BE2C (cell line): ENCODE measurements at regions not wholly inside any gene's neighbourhood (a gene's known extent, or its start where the extent isn't known, plus 50 kb on each side); places are given as distances from the start of the nearest gene placed in this dataset.

ENCODE experiments used
- DNase-seq: peaks from one replicate; pipeline ENCODE4 v3.0.0-alpha.2; 2020
- H3K27me3 ChIP-seq: fragments of 250-450 bp; sonication (Bioruptor Pico); 2 replicates; pipeline ENCODE4 v1.5.1; 2020; ENCODE audit warnings: mild to moderate bottlenecking
- H3K36me3 ChIP-seq: fragments of 250-450 bp; sonication (Bioruptor Pico); 2 replicates; pipeline ENCODE4 v1.5.1; 2020; ENCODE audit warnings: mild to moderate bottlenecking
- H3K4me1 ChIP-seq: fragments of 250-450 bp; sonication (Bioruptor Pico); 2 replicates; pipeline ENCODE4 v1.5.1; 2020
- H3K4me3 ChIP-seq: 2 replicates; pipeline ENCODE4 v1.5.1; 2011; ENCODE audit warnings: low read depth, low read length
- H3K9me3 ChIP-seq: fragments of 250-450 bp; sonication (Bioruptor Pico); 2 replicates; pipeline ENCODE4 v1.5.1; 2020
- TF ChIP-seq, protein P1 (sequence below): IDR thresholded peaks from 2 replicates; pipeline ENCODE4 v1.5.1; 2012; ENCODE audit warnings: mild to moderate bottlenecking, low read depth, low read length

DNA sequence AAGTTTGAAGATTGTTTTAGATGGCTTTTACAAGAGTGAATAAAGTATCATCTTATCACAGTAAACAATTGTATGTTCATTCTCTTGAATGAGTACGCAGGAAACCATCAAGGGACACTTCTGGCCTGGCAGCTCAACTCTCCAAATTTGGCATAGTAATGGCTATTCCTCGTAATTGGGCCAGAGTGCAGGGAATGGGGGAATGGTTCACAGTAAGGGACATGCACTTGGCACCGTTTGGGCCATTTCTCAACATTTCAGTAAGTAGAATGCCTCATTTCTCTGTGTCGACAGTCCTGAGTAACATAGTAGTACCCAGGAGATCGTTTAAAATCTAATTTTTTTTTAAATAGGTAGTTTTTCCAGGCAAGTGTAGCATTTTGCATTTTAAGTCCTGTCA is 309.6 kb downstream of the KCNJ2 start:
- H3K4me3 ChIP-seq, result no peak overlapping the region
- H3K9me3 ChIP-seq, result no peaks in the 10 kb centered on the region
- H3K27me3 ChIP-seq, result no peaks in the 10 kb centered on the region
- TF ChIP-seq, protein P1, sequence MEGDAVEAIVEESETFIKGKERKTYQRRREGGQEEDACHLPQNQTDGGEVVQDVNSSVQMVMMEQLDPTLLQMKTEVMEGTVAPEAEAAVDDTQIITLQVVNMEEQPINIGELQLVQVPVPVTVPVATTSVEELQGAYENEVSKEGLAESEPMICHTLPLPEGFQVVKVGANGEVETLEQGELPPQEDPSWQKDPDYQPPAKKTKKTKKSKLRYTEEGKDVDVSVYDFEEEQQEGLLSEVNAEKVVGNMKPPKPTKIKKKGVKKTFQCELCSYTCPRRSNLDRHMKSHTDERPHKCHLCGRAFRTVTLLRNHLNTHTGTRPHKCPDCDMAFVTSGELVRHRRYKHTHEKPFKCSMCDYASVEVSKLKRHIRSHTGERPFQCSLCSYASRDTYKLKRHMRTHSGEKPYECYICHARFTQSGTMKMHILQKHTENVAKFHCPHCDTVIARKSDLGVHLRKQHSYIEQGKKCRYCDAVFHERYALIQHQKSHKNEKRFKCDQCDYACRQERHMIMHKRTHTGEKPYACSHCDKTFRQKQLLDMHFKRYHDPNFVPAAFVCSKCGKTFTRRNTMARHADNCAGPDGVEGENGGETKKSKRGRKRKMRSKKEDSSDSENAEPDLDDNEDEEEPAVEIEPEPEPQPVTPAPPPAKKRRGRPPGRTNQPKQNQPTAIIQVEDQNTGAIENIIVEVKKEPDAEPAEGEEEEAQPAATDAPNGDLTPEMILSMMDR, result no peak
- no peak for DNase-seq
- H3K4me1 ChIP-seq, result no peaks in the 10 kb centered on the region
- no peaks in the 10 kb centered on the region for H3K36me3 ChIP-seq

DNA sequence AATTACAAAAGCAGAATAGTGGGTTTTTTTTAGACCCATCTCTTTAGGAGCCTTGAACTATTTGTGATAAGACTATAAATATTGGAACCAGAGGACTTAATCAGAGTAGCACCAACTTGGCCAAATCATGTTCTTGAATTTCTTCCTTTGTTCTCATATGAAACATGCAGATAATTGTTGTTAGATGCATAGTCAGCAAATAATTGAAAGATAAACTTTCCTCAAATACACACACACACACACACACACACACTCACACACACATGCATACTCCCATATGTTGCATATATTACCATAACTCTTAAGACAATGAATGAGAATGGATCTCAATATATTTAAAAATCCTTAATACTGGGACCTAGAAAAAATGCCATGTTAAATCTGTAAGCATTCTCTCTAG is 310.4 kb downstream of the KCNJ2 start:
- no peaks in the 10 kb centered on the region for H3K4me1 ChIP-seq
- TF ChIP-seq, protein P1, result no peak
- H3K27me3 ChIP-seq, result no peaks in the 10 kb centered on the region
- H3K4me3 ChIP-seq, result no peak overlapping the region
- H3K9me3 ChIP-seq, result no peaks in the 10 kb centered on the region
- no peak for DNase-seq
- H3K36me3 ChIP-seq, result no peaks in the 10 kb centered on the region

DNA sequence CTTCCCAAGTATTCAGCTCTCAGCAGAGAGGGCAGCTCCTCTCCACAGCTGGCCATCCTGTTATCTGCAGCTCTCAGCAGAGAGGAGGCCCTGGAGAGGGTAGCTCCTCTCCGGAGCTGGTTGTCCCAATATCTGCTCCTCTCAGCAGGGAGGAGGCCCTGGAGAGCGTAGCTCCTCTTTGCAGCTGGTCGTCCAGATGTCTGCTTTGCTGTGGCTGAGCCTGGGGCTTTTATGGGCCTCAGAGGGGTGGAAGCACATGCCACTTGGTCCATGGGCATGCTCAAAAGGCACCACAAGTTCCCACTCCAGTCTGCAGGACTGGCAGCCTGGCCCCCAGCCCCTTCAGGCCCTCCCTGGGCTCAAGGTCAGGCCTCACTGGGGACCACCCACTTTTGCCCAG is 314.3 kb downstream of the KCNJ2 start:
- DNase-seq, result no peak
- Histone ChIP-seq H3K27me3 (no peaks in the 10 kb centered on the region), H3K4me1 (no peaks in the 10 kb centered on the region)

DNA sequence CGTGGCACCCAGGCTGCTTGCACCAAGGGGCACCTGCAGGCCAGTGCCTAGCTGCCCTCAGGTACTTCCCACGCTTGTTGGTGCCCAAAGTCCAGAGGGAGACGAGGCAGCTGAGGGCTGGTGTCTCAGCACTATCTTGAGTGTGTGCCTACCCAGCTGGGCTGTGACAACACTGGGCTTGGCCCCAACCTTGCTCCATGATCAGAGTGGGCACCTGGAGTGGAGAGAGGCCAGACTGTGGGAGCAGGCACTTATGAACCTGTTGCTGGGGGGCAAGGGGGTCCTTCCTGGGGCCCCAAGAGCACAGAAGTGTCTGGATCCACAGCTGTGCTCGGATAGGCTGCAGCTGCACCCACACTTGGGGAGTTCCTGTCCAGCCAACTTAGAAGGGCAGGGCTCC is 314.7 kb downstream of the KCNJ2 start:
- Histone ChIP-seq H3K27me3 (no peaks in the 10 kb centered on the region), H3K4me3 (no peak overlapping the region), H3K36me3 (no peaks in the 10 kb centered on the region), H3K9me3 (no peaks in the 10 kb centered on the region), H3K4me1 (no peaks in the 10 kb centered on the region)
- TF ChIP-seq, protein P1, result no peak
- DNase-seq, result no peak

More for the DNA sequence above, 314.3 kb downstream of the KCNJ2 start:
- H3K4me3 ChIP-seq, result no peak overlapping the region
- no peaks in the 10 kb centered on the region for H3K36me3 ChIP-seq
- no peaks in the 10 kb centered on the region for H3K9me3 ChIP-seq
- TF ChIP-seq, protein P1, result no peak

DNA sequence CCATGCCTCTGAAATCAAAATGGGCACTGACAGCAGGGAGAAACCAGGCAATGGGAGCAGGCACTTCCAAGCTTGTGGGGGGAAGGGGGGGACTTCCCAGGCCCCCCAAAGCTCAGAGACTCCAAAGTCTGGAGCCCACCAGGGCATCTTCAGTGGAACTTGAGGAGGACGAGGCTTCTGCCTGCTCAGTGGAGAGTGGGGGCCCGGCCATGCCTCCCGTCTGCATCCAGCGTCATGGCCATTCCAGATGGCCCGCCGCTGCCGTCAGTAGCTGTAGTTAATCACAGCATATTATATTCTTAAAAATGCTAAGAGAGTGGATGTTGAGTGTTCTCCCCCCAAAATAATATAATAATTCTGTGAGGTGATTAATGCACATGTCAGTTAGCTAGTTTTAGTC is 315.2 kb downstream of the KCNJ2 start:
- Histone ChIP-seq H3K36me3 (no peaks in the 10 kb centered on the region), H3K4me3 (no peak overlapping the region), H3K4me1 (no peaks in the 10 kb centered on the region), H3K9me3 (no peaks in the 10 kb centered on the region), H3K27me3 (no peaks in the 10 kb centered on the region)
- TF ChIP-seq, protein P1, result no peak
- no peak for DNase-seq

DNA sequence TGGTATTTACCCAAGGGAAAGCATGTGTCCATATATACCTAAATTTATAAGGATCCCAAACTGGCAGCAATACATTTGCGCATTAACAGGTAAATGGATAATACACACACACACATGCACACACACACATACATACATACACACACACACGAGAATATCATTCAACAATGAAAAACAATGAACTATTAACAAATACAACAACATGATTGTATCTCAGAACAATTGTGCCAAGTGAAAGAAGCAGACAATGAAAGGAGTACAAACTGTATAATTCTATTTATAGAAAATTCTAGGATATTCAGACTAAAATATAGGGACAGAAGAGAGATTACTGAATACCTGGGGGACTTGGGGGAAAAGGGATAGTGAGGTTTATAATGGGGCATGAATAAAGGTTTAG is 323.0 kb downstream of the KCNJ2 start:
- Histone ChIP-seq H3K4me3 (no peak overlapping the region), H3K9me3 (no peaks in the 10 kb centered on the region), H3K27me3 (no peaks in the 10 kb centered on the region), H3K4me1 (no peaks in the 10 kb centered on the region; the same call in 1 of the 2 replicates), H3K36me3 (no peaks in the 10 kb centered on the region)
- TF ChIP-seq, protein P1, result no peak
- no peak for DNase-seq
